GM12878 (cell line): ENCODE measurements at regions not wholly inside any gene's neighbourhood (a gene's known extent, or its start where the extent isn't known, plus 50 kb on each side); places are given as distances from the start of the nearest gene placed in this dataset.

Experiments used
- ATAC-seq: fragments of 200-7000 bp; cut with Tn5 transposase; 3 replicates; pipeline ENCODE4 v1.9.1; 2020; ENCODE audit warnings: mild to moderate bottlenecking, moderate library complexity
- BruUV-seq: library from RNA; stranded (reverse); fragments of 400-500 nt; replicated peaks from 2 replicates; lab custom pipeline; 2021; lab: Mats Ljungman, UMichigan
- CTCF ChIA-PET: fragments of 300-600 bp; sonication (Branson Sonifier 250); formaldehyde crosslinking; extraction: SDS; loops from one replicate; lab custom pipeline; 2021; ENCODE audit warnings: inconsistent platforms; lab: Yijun Ruan, JAX
- POLR2A ChIA-PET: fragments of 350-600 bp; formaldehyde crosslinking; extraction: SDS; loops from one replicate; lab custom pipeline; 2021; ENCODE audit warnings: inconsistent platforms; lab: Charles Lee
- RAD21 ChIA-PET: fragments of 300-600 bp; sonication (Branson Sonifier 250); formaldehyde crosslinking; loops from one replicate; lab custom pipeline; 2023; ENCODE audit warnings: antibody characterized with exemption; ENCODE audit not compliant: unreplicated experiment; lab: Charles Lee
- SMC1A ChIA-PET: fragments of 300-600 bp; sonication (Branson Sonifier 250); formaldehyde crosslinking; loops from one replicate; lab custom pipeline; 2023; ENCODE audit not compliant: unreplicated experiment, uncharacterized antibody; lab: Charles Lee
- DNase-seq: peaks from one replicate; pipeline ENCODE4 v3.0.0-alpha.2; 2011; ENCODE audit warnings: low read depth, low spot score
- FAIRE-seq: peaks from 3 replicates; lab custom pipeline; 2011; peaks lifted over from hg19 to GRCh38; lab: Jason Lieb, UNC
- H2AFZ ChIP-seq: 2 replicates; pipeline ENCODE4 v1.6.0; 2011; ENCODE audit warnings: low read depth, low read length, control low read depth; ENCODE audit not compliant: control insufficient read depth
- H3K27ac ChIP-seq: 2 replicates; pipeline ENCODE4 v1.5.1; 2011; ENCODE audit warnings: control low read depth; ENCODE audit not compliant: control insufficient read depth, insufficient read depth
- H3K27me3 ChIP-seq, 2 experiments: replicated peaks in 1 of 2; 2 replicates each; pipeline versions ENCODE4 v1.6.0 to v1.6.1; 2011; ENCODE audit warnings: low read length in 1 of 2; ENCODE audit not compliant: control insufficient read depth in 2 of 2, insufficient read depth in 2 of 2
- H3K36me3 ChIP-seq, 2 experiments: 2 replicates each; pipeline ENCODE4 v1.5.1; 2011; ENCODE audit warnings: low read length in 1 of 2; ENCODE audit not compliant: control insufficient read depth in 2 of 2, insufficient read depth in 2 of 2
- H3K4me1 ChIP-seq: 2 replicates; pipeline ENCODE4 v1.6.1; 2011; ENCODE audit warnings: mild to moderate bottlenecking, low read length, moderate library complexity, mixed read lengths; ENCODE audit not compliant: control insufficient read depth, insufficient read depth
- H3K4me2 ChIP-seq: 2 replicates; pipeline ENCODE4 v1.6.0; 2011; ENCODE audit warnings: control low read depth; ENCODE audit not compliant: control insufficient read depth, insufficient read depth
- H3K4me3 ChIP-seq: fragments of 200-600 bp; sonication (generic); 2 replicates; pipeline ENCODE4 v1.5.1; 2016
- H3K79me2 ChIP-seq: 2 replicates; pipeline ENCODE4 v1.6.0; 2011; ENCODE audit warnings: low read length; ENCODE audit not compliant: control insufficient read depth, insufficient read depth
- H3K9ac ChIP-seq: 2 replicates; pipeline ENCODE4 v1.8.0; 2011; ENCODE audit warnings: low read length, control low read depth, mixed read lengths; ENCODE audit not compliant: control insufficient read depth, insufficient read depth
- H3K9me3 ChIP-seq: replicated peaks from 3 replicates; pipeline ENCODE4 v1.5.1; 2011; ENCODE audit warnings: mild to moderate bottlenecking, low read length; ENCODE audit not compliant: control insufficient read depth, insufficient read depth
- H4K20me1 ChIP-seq: 2 replicates; pipeline ENCODE4 v1.6.0; 2011; ENCODE audit not compliant: control insufficient read depth, insufficient read depth
- RAD21 ChIP-seq: IDR thresholded peaks from 2 replicates; pipeline ENCODE4 v1.6.1; 2011; ENCODE audit warnings: mild to moderate bottlenecking, low read depth, low read length, moderate library complexity; ENCODE audit not compliant: insufficient read depth
- RFX5 ChIP-seq: IDR thresholded peaks from 2 replicates; pipeline ENCODE4 v1.6.1; 2011; ENCODE audit warnings: low read depth, low read length, improper control_type of control experiment
- TBL1XR1 ChIP-seq: IDR thresholded peaks from 2 replicates; pipeline ENCODE4 v1.6.1; 2012; ENCODE audit warnings: low read depth, low read length, improper control_type of control experiment
- ZNF622 ChIP-seq: fragments of 450-650 bp; IDR thresholded peaks from 2 replicates; pipeline ENCODE4 v1.6.1; 2017; ENCODE audit warnings: mild to moderate bottlenecking, inconsistent platforms
- WGBS: methylation state at CpG from one replicate; pipeline ENCODE4 v1.1.6; 2016; ENCODE audit warnings: low lambda C conversion rate; ENCODE audit not compliant: insufficient replicate concordance, insufficient coverage; ENCODE audit errors: missing lambda C conversion rate; 5-methylcytosine and 5-hydroxymethylcytosine counted together
- in situ Hi-C: fragments of 300-500 bp; cut with MboI; formaldehyde crosslinking; loops from 9 replicates; pipeline ENCODE4 v1.14.3; 2018; ENCODE audit warnings: mixed read lengths
- intact Hi-C: fragments of 100-400 bp; cut with micrococcal nuclease; formaldehyde crosslinking; loops from one replicate; pipeline ENCODE4 v1.14.2; 2022; ENCODE audit not compliant: unreplicated experiment
- TF ChIP-seq, protein P1 (sequence below): IDR thresholded peaks from 2 replicates; pipeline ENCODE4 v1.6.1; 2011; ENCODE audit warnings: borderline replicate concordance, low read depth, mild to moderate bottlenecking, moderate library complexity, mixed read lengths, low read length; ENCODE audit not compliant: insufficient read depth; ENCODE audit errors: extremely low read length

- no peak for TF ChIP-seq RAD21
- no peak for TF ChIP-seq ZNF622
- TF ChIP-seq, protein P1, sequence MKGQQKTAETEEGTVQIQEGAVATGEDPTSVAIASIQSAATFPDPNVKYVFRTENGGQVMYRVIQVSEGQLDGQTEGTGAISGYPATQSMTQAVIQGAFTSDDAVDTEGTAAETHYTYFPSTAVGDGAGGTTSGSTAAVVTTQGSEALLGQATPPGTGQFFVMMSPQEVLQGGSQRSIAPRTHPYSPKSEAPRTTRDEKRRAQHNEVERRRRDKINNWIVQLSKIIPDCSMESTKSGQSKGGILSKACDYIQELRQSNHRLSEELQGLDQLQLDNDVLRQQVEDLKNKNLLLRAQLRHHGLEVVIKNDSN, result no peak
- no peak for TF ChIP-seq TBL1XR1
- TF ChIP-seq, all 136 proteins: peak for 0
Observed at GRCh38 chr18:71798986-71799673, 745.0 kb downstream of the CBLN2 start (continued).

GRCh38 chr18:71797554-71797953 lies 746.6 kb downstream of the CBLN2 start:
- 20% methylated on average over 7 of the region's 7 CpGs for WGBS
- H3K4me1 ChIP-seq, result no peaks in the 10 kb centered on the region
- in situ Hi-C loops, result no loop called here
- no TSS peak for BruUV-seq
- POLR2A ChIA-PET, result no interaction called here
- H3K9ac ChIP-seq, result no peak overlapping the region
- H3K9me3 ChIP-seq, result no peaks in the 10 kb centered on the region
- RAD21 ChIA-PET, result no interaction called here
- TF ChIP-seq RFX5, result no peak
- FAIRE-seq (no peak), DNase-seq (no peak), ATAC-seq (no peak)
- no peak overlapping the region for H3K4me2 ChIP-seq
- intact Hi-C loops, result no loop called here
- no peaks in the 10 kb centered on the region for H3K79me2 ChIP-seq
- no peak overlapping the region for H3K27ac ChIP-seq
- no peaks in the 10 kb centered on the region for H3K27me3 ChIP-seq
- SMC1A ChIA-PET, result no interaction called here
- H2AFZ ChIP-seq, result no peak overlapping the region
- CTCF ChIA-PET, result no interaction called here
- no peak overlapping the region for H3K4me3 ChIP-seq
- no peaks in the 10 kb centered on the region for H3K36me3 ChIP-seq
- H4K20me1 ChIP-seq, result no peaks in the 10 kb centered on the region
